ENCODE measurements at regions not wholly inside any gene's neighbourhood (a gene's known extent, or its start where the extent isn't known, plus 50 kb on each side); places are given as distances from the start of the nearest gene placed in this dataset.
A peak's percentile ranks its signal among the peaks of the same experiment; 100 is the strongest.
"Not testable (repeated sequence)": the region's sequence is repeated elsewhere in the genome, so short reads cannot be mapped to it uniquely, and the experiment has no call there.

DNA sequence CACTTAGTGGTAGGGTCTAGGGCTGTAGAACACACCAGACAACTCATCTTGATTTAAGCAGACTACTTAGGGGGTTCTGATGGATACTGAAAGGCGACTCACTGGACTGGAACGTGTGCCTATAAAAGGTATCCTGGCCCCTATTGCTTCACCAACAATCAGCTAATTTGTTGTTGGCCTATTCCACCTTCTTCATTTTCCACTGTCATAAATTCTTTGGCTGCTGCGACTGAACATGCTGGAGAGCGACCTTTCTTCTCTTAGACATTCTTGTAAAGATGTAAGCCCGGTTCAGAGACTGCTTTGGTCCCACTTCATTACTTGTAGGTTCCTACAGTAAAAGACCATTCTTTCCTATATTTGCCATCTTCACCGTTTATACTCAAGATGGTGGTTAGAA is 609.9 kb upstream of the CITED2 start:
- DNase-seq (ENCODE audit: low read depth), result no peak
- H3K4me3 ChIP-seq (ENCODE audit: low read depth, low read length), result no peak overlapping the region
- TF ChIP-seq, protein P1, sequence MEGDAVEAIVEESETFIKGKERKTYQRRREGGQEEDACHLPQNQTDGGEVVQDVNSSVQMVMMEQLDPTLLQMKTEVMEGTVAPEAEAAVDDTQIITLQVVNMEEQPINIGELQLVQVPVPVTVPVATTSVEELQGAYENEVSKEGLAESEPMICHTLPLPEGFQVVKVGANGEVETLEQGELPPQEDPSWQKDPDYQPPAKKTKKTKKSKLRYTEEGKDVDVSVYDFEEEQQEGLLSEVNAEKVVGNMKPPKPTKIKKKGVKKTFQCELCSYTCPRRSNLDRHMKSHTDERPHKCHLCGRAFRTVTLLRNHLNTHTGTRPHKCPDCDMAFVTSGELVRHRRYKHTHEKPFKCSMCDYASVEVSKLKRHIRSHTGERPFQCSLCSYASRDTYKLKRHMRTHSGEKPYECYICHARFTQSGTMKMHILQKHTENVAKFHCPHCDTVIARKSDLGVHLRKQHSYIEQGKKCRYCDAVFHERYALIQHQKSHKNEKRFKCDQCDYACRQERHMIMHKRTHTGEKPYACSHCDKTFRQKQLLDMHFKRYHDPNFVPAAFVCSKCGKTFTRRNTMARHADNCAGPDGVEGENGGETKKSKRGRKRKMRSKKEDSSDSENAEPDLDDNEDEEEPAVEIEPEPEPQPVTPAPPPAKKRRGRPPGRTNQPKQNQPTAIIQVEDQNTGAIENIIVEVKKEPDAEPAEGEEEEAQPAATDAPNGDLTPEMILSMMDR (IDR thresholded peaks at IDR 0.05; ENCODE audit: control insufficient read depth, extremely low read depth, insufficient read depth), result no peak

GRCh38 chr6:139983555-139984276 is 609.3 kb upstream of the CITED2 start:
- no peak overlapping the region for H3K4me3 ChIP-seq (ENCODE audit: low read depth, low read length)
- TF ChIP-seq, protein P1 (IDR thresholded peaks at IDR 0.05; ENCODE audit: control insufficient read depth, extremely low read depth, insufficient read depth), result no peak
- DNase-seq (ENCODE audit: low read depth), result no peak

DNA sequence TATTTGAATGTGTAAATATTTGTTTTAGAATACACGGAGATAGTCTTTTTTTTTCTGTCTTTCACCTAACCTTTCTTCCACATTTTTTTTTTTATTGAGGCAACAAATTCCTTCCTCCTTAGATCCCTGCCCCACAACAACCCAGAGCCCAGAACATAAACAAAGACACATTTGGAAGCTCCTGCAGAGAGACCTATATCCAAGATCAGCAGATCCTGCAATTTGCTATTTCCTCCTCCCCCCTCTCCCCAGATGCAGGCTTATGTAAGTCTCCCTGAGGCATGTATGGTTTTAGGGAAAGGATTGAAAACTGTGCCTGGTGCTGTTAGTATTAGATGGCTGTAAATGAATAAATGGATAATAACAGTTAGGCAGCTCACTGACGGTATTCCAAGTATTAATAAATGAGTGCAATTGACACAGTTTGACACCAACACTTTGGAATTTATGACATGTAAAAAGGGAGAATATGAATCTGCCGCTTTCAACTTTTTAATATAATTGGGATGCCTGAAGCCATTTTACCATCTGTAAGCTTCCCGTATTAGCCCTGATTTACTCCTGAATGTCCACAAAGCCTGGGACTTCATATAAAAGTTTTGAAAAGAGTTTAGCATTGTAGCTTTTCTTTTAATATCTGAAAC is 608.3 kb upstream of the CITED2 start:
- DNase-seq (ENCODE audit: low read depth), result no peak
- H3K4me3 ChIP-seq (ENCODE audit: low read depth, low read length), result no peak overlapping the region
- TF ChIP-seq, protein P1 (IDR thresholded peaks at IDR 0.05; ENCODE audit: control insufficient read depth, extremely low read depth, insufficient read depth), result no peak

- TF ChIP-seq, protein P1 (IDR thresholded peaks at IDR 0.05; ENCODE audit: control insufficient read depth, extremely low read depth, insufficient read depth), result no peak
- DNase-seq (ENCODE audit: low read depth), result no peak
- peak overlapping the region; percentile 14 for H3K4me3 ChIP-seq (ENCODE audit: low read depth, low read length)
These were observed 607.7 kb upstream of the CITED2 start for GRCh38 chr6:139982195-139982594.

- TF ChIP-seq, protein P1 (IDR thresholded peaks at IDR 0.05; ENCODE audit: control insufficient read depth, extremely low read depth, insufficient read depth), result no peak
- H3K4me3 ChIP-seq (ENCODE audit: low read depth, low read length), result no peak overlapping the region; the same call in 1 of the 2 replicates
- DNase-seq (ENCODE audit: low read depth), result peak; percentile 89
These were observed 607.3 kb upstream of the CITED2 start for GRCh38 chr6:139981768-139982181.

- no peak for DNase-seq (ENCODE audit: low read depth)
- TF ChIP-seq, protein P1 (IDR thresholded peaks at IDR 0.05; ENCODE audit: control insufficient read depth, extremely low read depth, insufficient read depth), result no peak
- no peak overlapping the region for H3K4me3 ChIP-seq (ENCODE audit: low read depth, low read length)
These were observed 606.7 kb upstream of the CITED2 start for GRCh38 chr6:139981066-139981624.

- not testable (repeated sequence) for DNase-seq (ENCODE audit: low read depth); H3K4me3 ChIP-seq (ENCODE audit: low read depth, low read length)
These were observed 606.2 kb upstream of the CITED2 start for GRCh38 chr6:139980631-139981030.
